BLaER1 treated with 17β-estradiol and CSF1 and Interleukin-3, amounts not matched to agents 10 nM and 100 nM (cell line): ENCODE measurements at regions not wholly inside any gene's neighbourhood (a gene's known extent, or its start where the extent isn't known, plus 50 kb on each side); places are given as distances from the start of the nearest gene placed in this dataset.
A peak's percentile ranks its signal among the peaks of the same experiment; 100 is the strongest.
"Not testable (repeated sequence)": the region's sequence is repeated elsewhere in the genome, so short reads cannot be mapped to it uniquely, and the experiment has no call there.

Source experiments
- H3K27ac ChIP-seq, 11 experiments: shearing (Covaris generic); formaldehyde crosslinking; 2 replicates each; pipeline ENCODE4 v1.8.1; 2022
- H3K27me3 ChIP-seq, 11 experiments: shearing (Covaris generic); formaldehyde crosslinking; 2 replicates each; pipeline ENCODE4 v1.8.1; 2022
- H3K36me3 ChIP-seq, 11 experiments: shearing (Covaris generic); formaldehyde crosslinking; 2 replicates each; pipeline ENCODE4 v1.8.1; 2022
- H3K4me1 ChIP-seq, 10 experiments: shearing (Covaris generic); formaldehyde crosslinking; 2 replicates each; pipeline ENCODE4 v1.8.1; 2022
- H3K4me2 ChIP-seq, 11 experiments: shearing (Covaris generic); formaldehyde crosslinking; 2 replicates each; pipeline ENCODE4 v1.8.1; 2022
- H3K4me3 ChIP-seq, 10 experiments: shearing (Covaris generic); formaldehyde crosslinking; 2 replicates each; pipeline ENCODE4 v1.8.1; 2022
- H3K9ac ChIP-seq, 11 experiments: shearing (Covaris generic); formaldehyde crosslinking; 2 replicates each; pipeline ENCODE4 v1.8.1; 2022
- H3K9me3 ChIP-seq, 11 experiments: shearing (Covaris generic); formaldehyde crosslinking; replicated peaks in 1 of 11; 2 replicates each; pipeline ENCODE4 v1.8.1; 2022
- H4K20me1 ChIP-seq, 11 experiments: shearing (Covaris generic); formaldehyde crosslinking; 2 replicates each; pipeline ENCODE4 v1.8.1; 2022
- Cebpa-rat ChIP-seq, 11 experiments: shearing (Covaris generic); IDR thresholded peaks; 2 replicates each; pipeline ENCODE4 v1.8.1; 2022

GRCh38 chr6:50549475-50549874 is 163.9 kb upstream of the TFAP2D start:
- Histone ChIP-seq H3K9me3 (no peaks in the 10 kb centered on the region), H3K9ac (no peak overlapping the region), H3K4me1 (no peaks in the 10 kb centered on the region), H3K4me2 (no peak overlapping the region), H3K27me3 (no peaks in the 10 kb centered on the region), H3K36me3 (no peaks in the 10 kb centered on the region), H4K20me1 (no peaks in the 10 kb centered on the region), H3K4me3 (no peak overlapping the region), H3K27ac (no peak overlapping the region)
- TF ChIP-seq Cebpa-rat (IDR thresholded peaks at IDR 0.05) = no peak

GRCh38 chr6:50555982-50556381 is 157.3 kb upstream of the TFAP2D start:
- H3K4me2 ChIP-seq = no peak overlapping the region
- no peak overlapping the region for H3K9ac ChIP-seq
- 0 out of 22 replicates have a peak, but pooled peaks of 1 of the 11 experiments have one; percentile 14 for TF ChIP-seq Cebpa-rat (IDR thresholded peaks at IDR 0.05)
- H3K4me3 ChIP-seq = no peak overlapping the region
- no peaks in the 10 kb centered on the region for H3K36me3 ChIP-seq
- no peaks in the 10 kb centered on the region for H3K27me3 ChIP-seq
- peaks cover 0 to 5% (median 0%) of the 10 kb centered on the region in 11 experiments; a peak in 1 of 22 replicates for H3K9me3 ChIP-seq
- no peak overlapping the region for H3K27ac ChIP-seq
- no peaks in the 10 kb centered on the region for H4K20me1 ChIP-seq
- H3K4me1 ChIP-seq = no peaks in the 10 kb centered on the region

DNA sequence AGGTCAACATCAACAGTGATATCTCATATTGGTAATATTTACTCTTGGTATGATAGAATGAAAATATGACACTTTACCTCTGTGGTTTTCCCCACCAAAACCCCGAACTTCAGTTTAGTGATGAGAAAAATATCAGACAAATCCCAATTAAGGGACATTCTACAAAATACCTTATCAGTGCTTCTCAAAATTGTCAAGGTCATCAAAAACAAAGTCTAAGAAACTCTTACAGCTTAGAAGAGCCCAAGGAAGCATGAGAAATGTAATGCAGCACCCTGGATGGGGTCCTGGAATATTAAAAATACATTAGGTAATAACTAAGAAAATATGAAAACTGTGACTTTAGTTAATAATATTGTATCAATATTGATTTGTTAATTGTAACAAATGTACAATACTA is 148.3 kb upstream of the TFAP2D start:
- H3K27ac ChIP-seq = no peak overlapping the region
- H4K20me1 ChIP-seq = no peaks in the 10 kb centered on the region
- H3K27me3 ChIP-seq = no peaks in the 10 kb centered on the region
- no peak overlapping the region for H3K4me3 ChIP-seq
- no peak overlapping the region for H3K9ac ChIP-seq
- no peaks in the 10 kb centered on the region for H3K4me1 ChIP-seq
- no peaks in the 10 kb centered on the region for H3K9me3 ChIP-seq
- TF ChIP-seq Cebpa-rat (IDR thresholded peaks at IDR 0.05) = no peak
- no peak overlapping the region for H3K4me2 ChIP-seq
- H3K36me3 ChIP-seq = no peaks in the 10 kb centered on the region

DNA sequence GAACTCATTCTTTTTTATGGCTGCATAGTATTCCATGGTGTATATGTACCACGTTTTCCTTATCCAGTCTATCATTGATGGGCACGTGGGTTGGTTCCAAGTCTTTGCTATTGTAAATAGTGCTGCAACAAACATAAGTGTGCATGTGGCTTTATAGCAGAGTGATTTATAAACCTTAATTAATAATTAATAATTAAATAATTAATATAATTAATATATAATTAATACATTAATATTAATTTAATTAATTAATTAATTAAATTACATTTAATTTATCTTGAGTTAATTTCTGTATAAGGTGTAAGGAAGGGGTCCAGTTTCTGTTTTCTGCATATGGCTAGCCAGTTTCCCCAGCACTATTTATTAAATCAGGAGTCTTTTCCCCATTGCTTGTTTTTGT is 142.1 kb upstream of the TFAP2D start:
- not testable (repeated sequence) for H3K9me3 ChIP-seq, H3K9ac ChIP-seq, H3K27ac ChIP-seq, H3K4me1 ChIP-seq, H3K4me2 ChIP-seq, H4K20me1 ChIP-seq, H3K4me3 ChIP-seq, H3K36me3 ChIP-seq, H3K27me3 ChIP-seq

DNA sequence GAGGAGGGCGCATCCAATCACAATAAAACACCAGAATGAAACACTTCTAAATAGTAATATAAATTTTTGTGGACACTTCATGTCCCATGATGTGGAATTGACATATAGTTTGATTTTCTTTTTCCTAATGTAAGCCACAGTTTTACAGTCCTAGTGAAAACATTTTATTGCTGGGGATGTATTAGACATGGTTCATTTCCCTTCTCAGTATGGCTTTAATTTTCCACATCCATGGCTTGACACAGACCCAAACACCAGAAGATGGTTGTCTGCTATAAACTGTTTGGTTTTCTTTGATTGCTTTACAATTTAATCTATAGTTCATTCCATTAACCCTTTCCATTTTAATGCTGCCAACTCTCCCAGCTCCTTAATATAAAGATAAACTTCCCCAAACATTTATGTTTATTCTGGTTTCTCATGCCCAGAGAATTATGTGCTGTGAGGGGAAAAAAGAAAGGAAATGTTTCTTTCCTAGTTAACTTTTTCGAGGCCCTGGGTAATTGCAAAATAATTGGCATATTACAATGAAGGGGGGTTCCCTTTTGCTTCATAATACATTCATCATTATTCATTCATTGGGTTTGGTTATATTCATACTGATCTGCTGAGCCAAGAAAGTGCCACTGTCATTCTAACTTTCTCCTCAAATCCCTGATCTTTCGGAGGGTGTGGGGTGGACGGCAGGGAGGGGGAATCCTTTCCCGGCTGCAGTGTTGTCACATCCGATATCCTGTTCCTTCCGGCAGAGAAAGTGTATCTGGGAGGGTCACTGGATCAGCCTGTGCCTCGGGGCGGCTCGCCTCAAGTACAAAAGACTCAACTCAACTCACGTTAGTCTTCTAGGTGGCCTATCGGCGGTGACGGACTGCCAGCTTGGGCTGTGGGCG is 127.6 kb upstream of the TFAP2D start:
- H3K27me3 ChIP-seq = no peaks in the 10 kb centered on the region
- H3K4me3 ChIP-seq = no peak overlapping the region
- no peaks in the 10 kb centered on the region for H3K36me3 ChIP-seq
- H3K9ac ChIP-seq = no peak overlapping the region
- no peak for TF ChIP-seq Cebpa-rat (IDR thresholded peaks at IDR 0.05)
- H3K9me3 ChIP-seq = no peaks in the 10 kb centered on the region
- H3K4me2 ChIP-seq = no peak overlapping the region
- H4K20me1 ChIP-seq = no peaks in the 10 kb centered on the region
- H3K4me1 ChIP-seq = no peaks in the 10 kb centered on the region
- no peak overlapping the region for H3K27ac ChIP-seq

- Histone ChIP-seq H3K27me3 (no peaks in the 10 kb centered on the region), H3K4me2 (no peak overlapping the region), H3K9me3 (no peaks in the 10 kb centered on the region), H3K36me3 (no peaks in the 10 kb centered on the region), H3K27ac (no peak overlapping the region), H3K9ac (no peak overlapping the region), H4K20me1 (no peaks in the 10 kb centered on the region), H3K4me3 (no peak overlapping the region), H3K4me1 (no peaks in the 10 kb centered on the region)
- TF ChIP-seq Cebpa-rat (IDR thresholded peaks at IDR 0.05) = no peak
Observed at GRCh38 chr6:50586331-50586675, 127.0 kb upstream of the TFAP2D start.

GRCh38 chr6:50589751-50590470 is 123.4 kb upstream of the TFAP2D start:
- H3K4me1 ChIP-seq = no peaks in the 10 kb centered on the region
- H4K20me1 ChIP-seq = no peaks in the 10 kb centered on the region
- no peak overlapping the region for H3K4me3 ChIP-seq
- H3K27me3 ChIP-seq = no peaks in the 10 kb centered on the region
- H3K9me3 ChIP-seq = no peaks in the 10 kb centered on the region
- H3K36me3 ChIP-seq = no peaks in the 10 kb centered on the region
- no peak overlapping the region for H3K4me2 ChIP-seq
- TF ChIP-seq Cebpa-rat (IDR thresholded peaks at IDR 0.05) = no peak
- no peak overlapping the region for H3K27ac ChIP-seq
- H3K9ac ChIP-seq = no peak overlapping the region

DNA sequence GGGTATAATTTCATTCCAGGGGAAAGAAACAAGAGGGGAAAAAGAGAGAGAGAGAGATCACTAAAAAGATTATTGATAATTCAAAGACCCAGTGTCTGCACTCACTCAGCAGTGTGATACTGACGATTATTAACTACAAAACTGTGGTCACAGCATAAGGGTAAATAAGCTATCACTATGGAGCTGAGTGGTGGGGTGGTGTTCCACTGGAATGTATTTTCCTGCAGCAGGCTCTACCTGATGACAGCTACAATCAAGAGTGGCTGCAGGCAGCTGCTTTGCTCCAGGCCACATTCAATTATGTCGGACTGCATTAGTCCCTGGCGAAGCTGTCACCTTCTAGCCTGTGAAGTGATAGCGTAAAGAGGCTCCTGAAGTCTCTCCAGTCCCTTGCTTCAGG is 122.2 kb upstream of the TFAP2D start:
- Histone ChIP-seq H3K9me3 (no peaks in the 10 kb centered on the region), H3K27me3 (no peaks in the 10 kb centered on the region), H3K27ac (no peak overlapping the region), H3K9ac (no peak overlapping the region), H3K4me1 (no peaks in the 10 kb centered on the region), H3K4me2 (no peak overlapping the region), H3K36me3 (no peaks in the 10 kb centered on the region), H4K20me1 (no peaks in the 10 kb centered on the region), H3K4me3 (no peak overlapping the region)
- no peak for TF ChIP-seq Cebpa-rat (IDR thresholded peaks at IDR 0.05)

DNA sequence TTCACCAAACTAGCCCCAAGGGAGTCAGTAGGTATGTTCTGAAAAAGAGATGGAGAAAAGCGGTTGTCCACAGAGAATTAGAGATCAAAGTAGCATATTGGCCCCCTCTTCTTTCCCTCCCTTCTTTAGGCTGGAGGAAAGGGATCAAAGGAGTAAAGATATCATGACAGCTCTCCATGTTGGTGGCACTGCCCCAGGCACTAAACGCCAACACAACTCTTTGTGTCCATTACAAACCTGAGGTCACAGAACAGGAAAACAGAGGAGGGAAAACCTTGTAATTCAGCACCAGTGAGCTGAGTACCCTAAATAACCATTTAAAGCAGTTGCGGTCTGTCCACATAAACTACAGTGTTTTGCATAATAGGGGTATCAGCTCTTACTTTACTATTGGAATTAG is 113.0 kb upstream of the TFAP2D start:
- TF ChIP-seq Cebpa-rat (IDR thresholded peaks at IDR 0.05) = no peak
- Histone ChIP-seq H4K20me1 (no peaks in the 10 kb centered on the region), H3K27ac (no peak overlapping the region), H3K9me3 (no peaks in the 10 kb centered on the region), H3K9ac (no peak overlapping the region), H3K27me3 (no peaks in the 10 kb centered on the region), H3K4me1 (peaks cover 0 to 8% (median 0%) of the 10 kb centered on the region in 10 experiments; a peak in 5 of 20 replicates), H3K36me3 (no peaks in the 10 kb centered on the region), H3K4me2 (no peak overlapping the region), H3K4me3 (no peak overlapping the region)

DNA sequence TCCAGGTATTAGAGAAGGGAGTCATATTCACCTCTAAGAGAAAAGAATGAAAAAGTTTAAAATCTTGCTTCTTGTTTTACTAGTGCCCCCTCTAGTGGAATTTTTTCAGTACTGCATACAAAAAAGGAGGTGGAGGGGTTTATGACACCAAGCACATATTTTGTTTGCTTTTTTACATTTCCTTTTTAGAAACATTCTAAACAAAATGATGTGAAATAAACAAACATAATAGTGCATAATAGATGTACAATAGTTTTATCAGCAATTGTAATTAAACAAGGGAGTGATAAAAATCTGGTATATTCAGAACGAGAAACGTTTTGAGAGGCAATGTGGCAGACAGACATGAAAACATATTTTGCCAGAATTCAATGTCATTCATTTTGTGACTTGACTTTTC is 111.0 kb upstream of the TFAP2D start:
- H3K9me3 ChIP-seq = no peaks in the 10 kb centered on the region
- no peak overlapping the region for H3K4me2 ChIP-seq
- H3K36me3 ChIP-seq = no peaks in the 10 kb centered on the region
- H4K20me1 ChIP-seq = no peaks in the 10 kb centered on the region
- H3K9ac ChIP-seq = no peak overlapping the region
- no peak overlapping the region for H3K27ac ChIP-seq
- TF ChIP-seq Cebpa-rat (IDR thresholded peaks at IDR 0.05) = no peak
- no peaks in the 10 kb centered on the region for H3K27me3 ChIP-seq
- H3K4me1 ChIP-seq = peaks cover 0 to 7% (median 0%) of the 10 kb centered on the region in 10 experiments; a peak in 5 of 20 replicates
- H3K4me3 ChIP-seq = no peak overlapping the region
